OCI-LY1 (cell line): ENCODE measurements at regions not wholly inside any gene's neighbourhood (a gene's known extent, or its start where the extent isn't known, plus 50 kb on each side); places are given as distances from the start of the nearest gene placed in this dataset.

Source experiments
- CTCF ChIP-seq: fragments of 200-600 bp; sonication (generic), shearing (Covaris generic); IDR thresholded peaks from 2 replicates; pipeline ENCODE4 v1.5.1; 2017; ENCODE audit warnings: mild to moderate bottlenecking, antibody characterized with exemption, low read length, moderate library complexity, mixed read lengths
- EZH2 ChIP-seq: fragments of 200-600 bp; sonication (generic), shearing (Covaris generic); IDR thresholded peaks from 2 replicates; pipeline ENCODE4 v1.8.0; 2017; ENCODE audit warnings: borderline replicate concordance, mixed run types, mild to moderate bottlenecking, antibody characterized with exemption, low read length, moderate library complexity, mixed read lengths

GRCh38 chr1:57633881-57634280 is 210.0 kb upstream of the DAB1 start:
- TF ChIP-seq EZH2, result no peak
- TF ChIP-seq CTCF, result no peak
